ENCODE measurements at regions not wholly inside any gene's neighbourhood (a gene's known extent, or its start where the extent isn't known, plus 50 kb on each side); places are given as distances from the start of the nearest gene placed in this dataset.

GRCh38 chr3:78004571-78004970 is 964.7 kb downstream of the ROBO2 start:
- H3K9ac ChIP-seq (ENCODE audit: low read depth, low read length): no peak overlapping the region
- no peak overlapping the region for H3K4me3 ChIP-seq (ENCODE audit: low read length)
- no peaks in the 10 kb centered on the region for H3K27me3 ChIP-seq (ENCODE audit: control insufficient read depth, insufficient read depth, low read length)

GRCh38 chr3:78013653-78014052 is 973.8 kb downstream of the ROBO2 start:
- Histone ChIP-seq H3K27me3 (ENCODE audit: control insufficient read depth, insufficient read depth, low read length) (no peaks in the 10 kb centered on the region), H3K9ac (ENCODE audit: low read depth, low read length) (no peak overlapping the region), H3K4me1 (ENCODE audit: control insufficient read depth, insufficient read depth, low read length) (no peaks in the 10 kb centered on the region), H3K4me3 (ENCODE audit: low read length) (no peak overlapping the region), H3K36me3 (ENCODE audit: insufficient read depth, low read length) (no peaks in the 10 kb centered on the region), H3K4me2 (ENCODE audit: low read length) (no peak overlapping the region), H3K9me3 (replicated peaks; ENCODE audit: low read length) (no peaks in the 10 kb centered on the region)

More at GRCh38 chr3:78004571-78004970, 964.7 kb downstream of the ROBO2 start:
- H3K4me1 ChIP-seq (ENCODE audit: control insufficient read depth, insufficient read depth, low read length): no peaks in the 10 kb centered on the region
- no peaks in the 10 kb centered on the region for H3K9me3 ChIP-seq (replicated peaks; ENCODE audit: low read length)
- no peak overlapping the region for H3K4me2 ChIP-seq (ENCODE audit: low read length)
- H3K36me3 ChIP-seq (ENCODE audit: insufficient read depth, low read length): no peaks in the 10 kb centered on the region

GRCh38 chr3:78015856-78016255 is 976.0 kb downstream of the ROBO2 start:
- H3K36me3 ChIP-seq (ENCODE audit: insufficient read depth, low read length): no peaks in the 10 kb centered on the region
- H3K4me1 ChIP-seq (ENCODE audit: control insufficient read depth, insufficient read depth, low read length): no peaks in the 10 kb centered on the region
- H3K9me3 ChIP-seq (replicated peaks; ENCODE audit: low read length): no peaks in the 10 kb centered on the region
- H3K4me2 ChIP-seq (ENCODE audit: low read length): no peak overlapping the region
- no peaks in the 10 kb centered on the region for H3K27me3 ChIP-seq (ENCODE audit: control insufficient read depth, insufficient read depth, low read length)
- no peak overlapping the region for H3K4me3 ChIP-seq (ENCODE audit: low read length)
- no peak overlapping the region for H3K9ac ChIP-seq (ENCODE audit: low read depth, low read length)

- Histone ChIP-seq H3K36me3 (ENCODE audit: insufficient read depth, low read length) (no peaks in the 10 kb centered on the region), H3K4me1 (ENCODE audit: control insufficient read depth, insufficient read depth, low read length) (no peaks in the 10 kb centered on the region), H3K9ac (ENCODE audit: low read depth, low read length) (no peak overlapping the region), H3K9me3 (replicated peaks; ENCODE audit: low read length) (no peaks in the 10 kb centered on the region), H3K27me3 (ENCODE audit: control insufficient read depth, insufficient read depth, low read length) (no peaks in the 10 kb centered on the region), H3K4me2 (ENCODE audit: low read length) (no peak overlapping the region), H3K4me3 (ENCODE audit: low read length) (no peak overlapping the region)
Measured at GRCh38 chr3:78021710-78022109, 981.8 kb downstream of the ROBO2 start.

- Histone ChIP-seq H3K9ac (ENCODE audit: low read depth, low read length) (no peak overlapping the region), H3K4me3 (ENCODE audit: low read length) (no peak overlapping the region), H3K27me3 (ENCODE audit: control insufficient read depth, insufficient read depth, low read length) (no peaks in the 10 kb centered on the region), H3K4me2 (ENCODE audit: low read length) (no peak overlapping the region), H3K9me3 (replicated peaks; ENCODE audit: low read length) (no peaks in the 10 kb centered on the region), H3K36me3 (ENCODE audit: insufficient read depth, low read length) (no peaks in the 10 kb centered on the region), H3K4me1 (ENCODE audit: control insufficient read depth, insufficient read depth, low read length) (no peaks in the 10 kb centered on the region)
Measured at GRCh38 chr3:78022232-78022631, 982.3 kb downstream of the ROBO2 start.

- Histone ChIP-seq H3K4me2 (ENCODE audit: low read length) (no peak overlapping the region), H3K27me3 (ENCODE audit: control insufficient read depth, insufficient read depth, low read length) (no peaks in the 10 kb centered on the region), H3K36me3 (ENCODE audit: insufficient read depth, low read length) (no peaks in the 10 kb centered on the region), H3K4me1 (ENCODE audit: control insufficient read depth, insufficient read depth, low read length) (no peaks in the 10 kb centered on the region), H3K4me3 (ENCODE audit: low read length) (no peak overlapping the region), H3K9me3 (replicated peaks; ENCODE audit: low read length) (no peaks in the 10 kb centered on the region), H3K9ac (ENCODE audit: low read depth, low read length) (no peak overlapping the region)
Measured at GRCh38 chr3:78023257-78023656, 983.4 kb downstream of the ROBO2 start.

GRCh38 chr3:78025916-78026315 is 986.0 kb downstream of the ROBO2 start:
- Histone ChIP-seq H3K27me3 (ENCODE audit: control insufficient read depth, insufficient read depth, low read length) (no peaks in the 10 kb centered on the region), H3K9me3 (replicated peaks; ENCODE audit: low read length) (no peaks in the 10 kb centered on the region), H3K4me3 (ENCODE audit: low read length) (no peak overlapping the region), H3K36me3 (ENCODE audit: insufficient read depth, low read length) (no peaks in the 10 kb centered on the region), H3K9ac (ENCODE audit: low read depth, low read length) (no peak overlapping the region), H3K4me2 (ENCODE audit: low read length) (no peak overlapping the region), H3K4me1 (ENCODE audit: control insufficient read depth, insufficient read depth, low read length) (no peaks in the 10 kb centered on the region)

- Histone ChIP-seq H3K4me1 (ENCODE audit: control insufficient read depth, insufficient read depth, low read length) (no peaks in the 10 kb centered on the region), H3K9ac (ENCODE audit: low read depth, low read length) (no peak overlapping the region), H3K4me2 (ENCODE audit: low read length) (no peak overlapping the region), H3K36me3 (ENCODE audit: insufficient read depth, low read length) (no peaks in the 10 kb centered on the region), H3K9me3 (replicated peaks; ENCODE audit: low read length) (no peaks in the 10 kb centered on the region), H3K27me3 (ENCODE audit: control insufficient read depth, insufficient read depth, low read length) (no peaks in the 10 kb centered on the region), H3K4me3 (ENCODE audit: low read length) (no peak overlapping the region)
Measured at GRCh38 chr3:78026318-78026828, 986.5 kb downstream of the ROBO2 start.

GRCh38 chr3:78029775-78030174 is 989.9 kb downstream of the ROBO2 start:
- H3K4me1 ChIP-seq (ENCODE audit: control insufficient read depth, insufficient read depth, low read length): no peaks in the 10 kb centered on the region
- H3K9me3 ChIP-seq (replicated peaks; ENCODE audit: low read length): no peaks in the 10 kb centered on the region
- no peak overlapping the region for H3K4me2 ChIP-seq (ENCODE audit: low read length)
- no peaks in the 10 kb centered on the region for H3K27me3 ChIP-seq (ENCODE audit: control insufficient read depth, insufficient read depth, low read length)
- no peak overlapping the region for H3K9ac ChIP-seq (ENCODE audit: low read depth, low read length)
- H3K36me3 ChIP-seq (ENCODE audit: insufficient read depth, low read length): no peaks in the 10 kb centered on the region
- no peak overlapping the region for H3K4me3 ChIP-seq (ENCODE audit: low read length)

- H3K4me2 ChIP-seq (ENCODE audit: low read length): peak overlapping the region; percentile 25
- H3K4me3 ChIP-seq (ENCODE audit: low read length): no peak overlapping the region
- no peak overlapping the region for H3K9ac ChIP-seq (ENCODE audit: low read depth, low read length)
- H3K4me1 ChIP-seq (ENCODE audit: control insufficient read depth, insufficient read depth, low read length): no peaks in the 10 kb centered on the region
- H3K27me3 ChIP-seq (ENCODE audit: control insufficient read depth, insufficient read depth, low read length): no peaks in the 10 kb centered on the region
- H3K9me3 ChIP-seq (replicated peaks; ENCODE audit: low read length): no peaks in the 10 kb centered on the region
- H3K36me3 ChIP-seq (ENCODE audit: insufficient read depth, low read length): no peaks in the 10 kb centered on the region
Measured at GRCh38 chr3:78035131-78035641, 995.3 kb downstream of the ROBO2 start.

- no peak overlapping the region for H3K9ac ChIP-seq (ENCODE audit: low read depth, low read length)
- H3K9me3 ChIP-seq (replicated peaks; ENCODE audit: low read length): no peaks in the 10 kb centered on the region
- H3K4me2 ChIP-seq (ENCODE audit: low read length): no peak overlapping the region
- no peaks in the 10 kb centered on the region for H3K27me3 ChIP-seq (ENCODE audit: control insufficient read depth, insufficient read depth, low read length)
- no peaks in the 10 kb centered on the region for H3K4me1 ChIP-seq (ENCODE audit: control insufficient read depth, insufficient read depth, low read length)
- no peaks in the 10 kb centered on the region for H3K36me3 ChIP-seq (ENCODE audit: insufficient read depth, low read length)
- no peak overlapping the region for H3K4me3 ChIP-seq (ENCODE audit: low read length)
Measured at GRCh38 chr3:78041486-78041885, 1001.6 kb downstream of the ROBO2 start.

- Histone ChIP-seq H3K9ac (ENCODE audit: low read depth, low read length) (no peak overlapping the region), H3K27me3 (ENCODE audit: control insufficient read depth, insufficient read depth, low read length) (no peaks in the 10 kb centered on the region), H3K4me3 (ENCODE audit: low read length) (no peak overlapping the region), H3K4me1 (ENCODE audit: control insufficient read depth, insufficient read depth, low read length) (peaks cover 12% of the 10 kb centered on the region), H3K9me3 (replicated peaks; ENCODE audit: low read length) (no peaks in the 10 kb centered on the region), H3K36me3 (ENCODE audit: insufficient read depth, low read length) (no peaks in the 10 kb centered on the region), H3K4me2 (ENCODE audit: low read length) (no peak overlapping the region)
Measured at GRCh38 chr3:78046566-78046965, 1006.7 kb downstream of the ROBO2 start.
